NCI-H2196 (cell line): ENCODE measurements at regions not wholly inside any gene's neighbourhood (a gene's known extent, or its start where the extent isn't known, plus 50 kb on each side); places are given as distances from the start of the nearest gene placed in this dataset.
A peak's percentile ranks its signal among the peaks of the same experiment; 100 is the strongest.
"Not testable (repeated sequence)": the region's sequence is repeated elsewhere in the genome, so short reads cannot be mapped to it uniquely, and the experiment has no call there.

Source experiments
- DNase-seq: peaks from one replicate; lab custom pipeline; 2025; ENCODE audit not compliant: unreplicated experiment; lab: John Stamatoyannopoulos, UW

GRCh38 chr17:27365329-27365945 lies 71.5 kb downstream of the WSB1 start:
- DNase-seq, result not testable (repeated sequence)

- no peak for DNase-seq
Observed at GRCh38 chr17:27366437-27366836, 72.5 kb downstream of the WSB1 start.

- no peak for DNase-seq
Observed at GRCh38 chr17:27367121-27367981, 73.4 kb downstream of the WSB1 start.

- no peak for DNase-seq
Observed at GRCh38 chr17:27368151-27368795, 74.4 kb downstream of the WSB1 start.

- no peak for DNase-seq
Observed at GRCh38 chr17:27368980-27369379, 75.1 kb downstream of the WSB1 start.

GRCh38 chr17:27370776-27371175 lies 76.9 kb downstream of the WSB1 start:
- DNase-seq, result no peak

GRCh38 chr17:27373695-27374094 lies 79.8 kb downstream of the WSB1 start:
- DNase-seq, result not testable (repeated sequence)

- DNase-seq, result no peak
Observed at GRCh38 chr17:27376637-27377547, 79.4 kb upstream of the KSR1 start.

- no peak for DNase-seq
Observed at GRCh38 chr17:27378482-27379175, 77.6 kb upstream of the KSR1 start.

- DNase-seq, result no peak
Observed at GRCh38 chr17:27379888-27380533, 76.2 kb upstream of the KSR1 start.

GRCh38 chr17:27380551-27380950 lies 75.7 kb upstream of the KSR1 start:
- no peak for DNase-seq

- peak; percentile 4 for DNase-seq
Observed at GRCh38 chr17:27381007-27381501, 75.2 kb upstream of the KSR1 start.

- DNase-seq, result no peak
Observed at GRCh38 chr17:27382025-27382424, 74.2 kb upstream of the KSR1 start.

- peak; percentile 44 for DNase-seq
Observed at GRCh38 chr17:27384261-27384701, 72.0 kb upstream of the KSR1 start.

GRCh38 chr17:27384726-27385125 lies 71.5 kb upstream of the KSR1 start:
- DNase-seq, result no peak

- no peak for DNase-seq
Observed at GRCh38 chr17:27385626-27386025, 70.6 kb upstream of the KSR1 start.

- no peak for DNase-seq
Observed at GRCh38 chr17:27386206-27387075, 69.8 kb upstream of the KSR1 start.

GRCh38 chr17:27389542-27390140 lies 66.6 kb upstream of the KSR1 start:
- no peak for DNase-seq
